OCI-LY1 (cell line): ENCODE measurements at regions not wholly inside any gene's neighbourhood (a gene's known extent, or its start where the extent isn't known, plus 50 kb on each side); places are given as distances from the start of the nearest gene placed in this dataset.

Experiments used
- H2AFZ ChIP-seq: fragments of 200-600 bp; sonication (generic), shearing (Covaris generic); 2 replicates; pipeline ENCODE4 v1.6.0; 2014; ENCODE audit warnings: antibody characterized with exemption, mild to moderate bottlenecking, low read length
- H3F3A ChIP-seq: fragments of 200-600 bp; sonication (generic), shearing (Covaris generic); 2 replicates; pipeline ENCODE4 v1.6.0; 2014; ENCODE audit warnings: mild to moderate bottlenecking, antibody characterized with exemption, low read length, moderate library complexity; ENCODE audit not compliant: insufficient read depth
- H3K27ac ChIP-seq: fragments of 200-600 bp; sonication (generic); 2 replicates; pipeline ENCODE4 v1.5.1; 2014; ENCODE audit warnings: low read length, mixed run types, mild to moderate bottlenecking, low read depth; ENCODE audit not compliant: poor library complexity, severe bottlenecking
- H3K27me3 ChIP-seq: fragments of 200-600 bp; sonication (generic); 2 replicates; pipeline ENCODE4 v1.6.0; 2014; ENCODE audit warnings: antibody characterized with exemption, mild to moderate bottlenecking, low read length, moderate library complexity; ENCODE audit not compliant: insufficient read depth
- H3K36me3 ChIP-seq: fragments of 200-600 bp; sonication (generic); 2 replicates; pipeline ENCODE4 v1.6.1; 2014; ENCODE audit warnings: mild to moderate bottlenecking, antibody characterized with exemption, low read length, moderate library complexity, mixed read lengths; ENCODE audit not compliant: insufficient read depth
- H3K4me1 ChIP-seq: fragments of 200-600 bp; sonication (generic); 2 replicates; pipeline ENCODE4 v1.5.1; 2014; ENCODE audit warnings: mild to moderate bottlenecking, low read length, moderate library complexity; ENCODE audit not compliant: insufficient read depth, severe bottlenecking
- H3K4me2 ChIP-seq: fragments of 200-600 bp; sonication (generic), shearing (Covaris generic); 2 replicates; pipeline ENCODE4 v1.6.1; 2014; ENCODE audit warnings: low read length
- H3K4me3 ChIP-seq: fragments of 200-600 bp; sonication (generic); 2 replicates; pipeline ENCODE4 v1.5.1; 2014; ENCODE audit warnings: low read length, low read depth, mild to moderate bottlenecking, mixed read lengths; ENCODE audit not compliant: poor library complexity, severe bottlenecking
- H3K79me2 ChIP-seq: fragments of 200-600 bp; shearing (Covaris generic); 2 replicates; pipeline ENCODE4 v1.6.1; 2016; ENCODE audit warnings: mixed run types, low read length, mixed read lengths; ENCODE audit not compliant: insufficient read depth
- H3K9ac ChIP-seq: fragments of 200-600 bp; sonication (generic), shearing (Covaris generic); 2 replicates; pipeline ENCODE4 v1.6.1; 2014; ENCODE audit warnings: mild to moderate bottlenecking, low read length, mixed read lengths
- H3K9me2 ChIP-seq: fragments of 200-600 bp; sonication (generic), shearing (Covaris generic); 2 replicates; pipeline ENCODE4 v1.6.1; 2014; ENCODE audit warnings: low read depth, mild to moderate bottlenecking, low read length, mixed read lengths
- H3K9me3 ChIP-seq: fragments of 200-600 bp; shearing (Covaris generic); 2 replicates; pipeline ENCODE4 v1.6.1; 2014; ENCODE audit warnings: low read length, mixed read lengths
- H4K20me1 ChIP-seq: fragments of 200-600 bp; sonication (generic), shearing (Covaris generic); 2 replicates; pipeline ENCODE4 v1.6.0; 2016; ENCODE audit warnings: mild to moderate bottlenecking, low read length; ENCODE audit not compliant: insufficient read depth
- EZH2 ChIP-seq: fragments of 200-600 bp; sonication (generic), shearing (Covaris generic); IDR thresholded peaks from 2 replicates; pipeline ENCODE4 v1.8.0; 2017; ENCODE audit warnings: borderline replicate concordance, mixed run types, mild to moderate bottlenecking, antibody characterized with exemption, low read length, moderate library complexity, mixed read lengths
- TF ChIP-seq, protein P1 (sequence below): fragments of 200-600 bp; sonication (generic), shearing (Covaris generic); IDR thresholded peaks from 2 replicates; pipeline ENCODE4 v1.5.1; 2017; ENCODE audit warnings: mild to moderate bottlenecking, antibody characterized with exemption, low read length, moderate library complexity, mixed read lengths

DNA sequence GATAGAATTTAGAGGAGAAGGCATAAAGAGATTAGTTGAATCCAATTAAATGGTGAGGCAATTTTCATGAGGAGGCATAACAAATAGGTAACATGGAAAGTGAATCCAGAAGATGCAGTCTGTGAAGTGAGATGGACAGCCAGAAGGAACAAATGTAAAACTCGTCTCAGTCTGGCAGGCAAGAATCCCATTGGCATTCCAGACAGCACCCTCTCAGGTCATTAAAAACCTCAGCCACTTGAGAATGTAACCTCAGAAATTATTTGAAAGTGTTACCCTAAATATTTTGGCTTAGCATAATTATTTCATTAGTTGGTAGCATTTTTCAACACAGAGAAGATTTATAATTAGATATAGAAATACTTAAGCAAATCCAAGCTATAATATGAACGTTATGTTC, 342.3 kb downstream of the LRRC3B start:
- no peaks in the 10 kb centered on the region for H3K4me1 ChIP-seq
- H3K9me2 ChIP-seq, result no peaks in the 10 kb centered on the region
- H3K27ac ChIP-seq, result no peak overlapping the region
- H3K4me3 ChIP-seq, result no peak overlapping the region
- no peaks in the 10 kb centered on the region for H3K9me3 ChIP-seq
- no peak overlapping the region for H2AFZ ChIP-seq
- no peak overlapping the region for H3K4me2 ChIP-seq
- no peaks in the 10 kb centered on the region for H3F3A ChIP-seq
- H3K79me2 ChIP-seq, result no peaks in the 10 kb centered on the region
- H3K27me3 ChIP-seq, result no peaks in the 10 kb centered on the region
- no peak overlapping the region for H3K9ac ChIP-seq
- H3K36me3 ChIP-seq, result no peaks in the 10 kb centered on the region
- no peaks in the 10 kb centered on the region for H4K20me1 ChIP-seq
- TF ChIP-seq, protein P1, sequence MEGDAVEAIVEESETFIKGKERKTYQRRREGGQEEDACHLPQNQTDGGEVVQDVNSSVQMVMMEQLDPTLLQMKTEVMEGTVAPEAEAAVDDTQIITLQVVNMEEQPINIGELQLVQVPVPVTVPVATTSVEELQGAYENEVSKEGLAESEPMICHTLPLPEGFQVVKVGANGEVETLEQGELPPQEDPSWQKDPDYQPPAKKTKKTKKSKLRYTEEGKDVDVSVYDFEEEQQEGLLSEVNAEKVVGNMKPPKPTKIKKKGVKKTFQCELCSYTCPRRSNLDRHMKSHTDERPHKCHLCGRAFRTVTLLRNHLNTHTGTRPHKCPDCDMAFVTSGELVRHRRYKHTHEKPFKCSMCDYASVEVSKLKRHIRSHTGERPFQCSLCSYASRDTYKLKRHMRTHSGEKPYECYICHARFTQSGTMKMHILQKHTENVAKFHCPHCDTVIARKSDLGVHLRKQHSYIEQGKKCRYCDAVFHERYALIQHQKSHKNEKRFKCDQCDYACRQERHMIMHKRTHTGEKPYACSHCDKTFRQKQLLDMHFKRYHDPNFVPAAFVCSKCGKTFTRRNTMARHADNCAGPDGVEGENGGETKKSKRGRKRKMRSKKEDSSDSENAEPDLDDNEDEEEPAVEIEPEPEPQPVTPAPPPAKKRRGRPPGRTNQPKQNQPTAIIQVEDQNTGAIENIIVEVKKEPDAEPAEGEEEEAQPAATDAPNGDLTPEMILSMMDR, result no peak
- TF ChIP-seq EZH2, result no peak

DNA sequence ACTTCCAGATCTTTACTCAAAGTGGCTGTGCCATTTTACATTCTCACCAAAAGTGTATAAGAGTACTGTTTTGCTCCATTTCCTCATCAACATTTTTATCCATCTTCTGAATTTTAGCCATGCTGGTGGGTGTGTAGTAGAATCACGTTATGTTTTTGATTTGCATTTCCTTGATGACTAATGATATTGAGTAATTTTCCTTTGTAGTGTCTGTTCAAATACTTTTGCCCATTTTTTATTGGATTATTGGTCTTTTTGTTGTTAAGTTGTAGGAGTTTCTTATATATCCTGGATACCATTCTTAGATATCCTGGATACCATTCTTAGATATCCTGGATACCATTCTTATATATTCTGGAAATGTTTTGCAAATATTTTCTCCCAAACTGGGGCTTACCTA, 344.9 kb downstream of the LRRC3B start:
- no peaks in the 10 kb centered on the region for H3K79me2 ChIP-seq
- H3K9ac ChIP-seq, result no peak overlapping the region
- H3K36me3 ChIP-seq, result no peaks in the 10 kb centered on the region
- no peak overlapping the region for H3K27ac ChIP-seq
- no peak overlapping the region for H2AFZ ChIP-seq
- H3F3A ChIP-seq, result no peaks in the 10 kb centered on the region
- H3K4me1 ChIP-seq, result no peaks in the 10 kb centered on the region
- TF ChIP-seq, protein P1, result no peak
- TF ChIP-seq EZH2, result no peak
- H3K4me3 ChIP-seq, result no peak overlapping the region
- H3K4me2 ChIP-seq, result no peak overlapping the region
- H4K20me1 ChIP-seq, result no peaks in the 10 kb centered on the region
- no peaks in the 10 kb centered on the region for H3K27me3 ChIP-seq
- H3K9me3 ChIP-seq, result no peaks in the 10 kb centered on the region
- H3K9me2 ChIP-seq, result no peaks in the 10 kb centered on the region

DNA sequence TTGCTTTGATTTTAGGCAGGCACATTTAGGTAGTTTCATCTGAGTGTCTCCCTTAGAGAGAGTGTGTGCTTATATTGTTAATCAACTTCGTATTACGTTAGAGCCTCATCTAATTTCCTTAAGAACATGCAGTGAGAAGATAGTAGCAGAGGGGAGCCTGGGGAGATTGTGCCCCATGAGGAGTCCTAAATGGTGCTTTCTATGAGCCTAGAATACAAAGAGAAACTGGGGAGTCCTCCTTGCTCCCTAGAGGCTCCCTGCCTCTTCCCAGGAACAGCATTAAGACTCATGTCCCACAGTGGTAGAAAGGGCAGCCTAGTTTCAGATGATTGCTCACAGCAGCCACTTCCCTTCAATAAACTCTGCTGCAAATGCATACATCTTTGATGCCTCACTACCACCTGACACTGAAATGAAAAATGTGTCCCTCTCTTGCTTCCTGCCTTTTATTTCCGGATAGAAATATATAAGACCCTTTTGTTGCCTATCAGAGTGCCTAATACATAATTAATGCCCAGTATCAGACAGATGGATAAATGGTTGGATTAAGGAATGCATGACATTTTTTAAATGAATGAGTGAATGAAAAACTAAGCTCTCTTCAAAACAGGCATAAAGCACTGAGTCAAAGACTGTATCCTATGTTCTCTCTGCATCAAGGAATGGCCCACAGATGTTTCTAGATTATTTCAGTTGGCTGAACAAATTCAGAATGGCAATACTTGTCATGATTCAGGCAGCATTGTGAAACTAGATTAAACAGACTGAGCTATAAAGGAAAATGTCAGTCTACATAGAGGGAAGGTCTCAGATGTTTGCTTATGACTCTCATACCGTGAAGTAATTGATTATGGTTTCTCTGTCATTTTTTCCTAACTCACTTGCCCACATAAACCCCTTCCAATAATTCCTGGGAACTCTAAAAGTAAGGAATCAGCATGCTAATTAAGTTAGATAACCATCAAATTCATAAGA, 362.1 kb downstream of the LRRC3B start:
- Histone ChIP-seq H3K9ac (no peak overlapping the region), H3K4me3 (no peak overlapping the region), H3K4me1 (no peaks in the 10 kb centered on the region), H3F3A (no peaks in the 10 kb centered on the region), H3K9me3 (no peaks in the 10 kb centered on the region), H3K27me3 (no peaks in the 10 kb centered on the region), H3K79me2 (no peaks in the 10 kb centered on the region), H3K4me2 (no peak overlapping the region), H4K20me1 (no peaks in the 10 kb centered on the region), H3K9me2 (no peaks in the 10 kb centered on the region), H3K27ac (no peak overlapping the region), H3K36me3 (no peaks in the 10 kb centered on the region), H2AFZ (no peak overlapping the region)
- TF ChIP-seq, protein P1, result no peak
- TF ChIP-seq EZH2, result no peak
